Trophoblast cell (in vitro differentiated cells and primary cell): ENCODE measurements at regions not wholly inside any gene's neighbourhood (a gene's known extent, or its start where the extent isn't known, plus 50 kb on each side); places are given as distances from the start of the nearest gene placed in this dataset.

Source experiments
- DNase-seq, 2 donors: peaks; one replicate each; pipeline ENCODE4 v3.0.0-alpha.2; 2016
- H2AFZ ChIP-seq: 2 replicates; pipeline ENCODE4 v1.6.1; 2013; ENCODE audit warnings: low read length, moderate library complexity, mild to moderate bottlenecking; ENCODE audit not compliant: insufficient read depth, poor library complexity
- H2AK5ac ChIP-seq: 2 replicates; pipeline ENCODE4 v1.6.1; 2013; ENCODE audit warnings: mild to moderate bottlenecking, low read length
- H2BK120ac ChIP-seq: 2 replicates; pipeline ENCODE4 v1.6.1; 2013; ENCODE audit warnings: low read length, mild to moderate bottlenecking, moderate library complexity; ENCODE audit not compliant: insufficient read depth, poor library complexity
- H2BK12ac ChIP-seq: 2 replicates; pipeline ENCODE4 v1.6.1; 2013; ENCODE audit warnings: mild to moderate bottlenecking, low read length, moderate library complexity
- H2BK5ac ChIP-seq: 2 replicates; pipeline ENCODE4 v1.6.1; 2013; ENCODE audit warnings: low read length, low read depth, moderate library complexity, mild to moderate bottlenecking; ENCODE audit not compliant: poor library complexity
- H3K14ac ChIP-seq: 2 replicates; pipeline ENCODE4 v1.6.1; 2013; ENCODE audit warnings: mild to moderate bottlenecking, low read length
- H3K18ac ChIP-seq: 2 replicates; pipeline ENCODE4 v1.6.1; 2013; ENCODE audit warnings: mild to moderate bottlenecking, low read length
- H3K23ac ChIP-seq: 2 replicates; pipeline ENCODE4 v1.6.1; 2013; ENCODE audit warnings: low read length
- H3K27ac ChIP-seq: 2 replicates; pipeline ENCODE4 v1.5.1; 2013; ENCODE audit warnings: low read depth, mild to moderate bottlenecking, inconsistent platforms, low read length, moderate library complexity
- H3K27me3 ChIP-seq: 2 replicates; pipeline ENCODE4 v1.6.1; 2013; ENCODE audit warnings: inconsistent platforms, mild to moderate bottlenecking, low read length, moderate library complexity; ENCODE audit not compliant: insufficient read depth
- H3K36me3 ChIP-seq, 2 experiments: 1 replicate in 1 of 2; 2 replicates in 1 of 2; pipeline ENCODE4 v1.6.1; 2013; ENCODE audit warnings: low read length in 2 of 2, mild to moderate bottlenecking in 2 of 2, moderate library complexity in 1 of 2; ENCODE audit not compliant: insufficient read depth in 2 of 2, control insufficient read depth in 1 of 2
- H3K4ac ChIP-seq: 2 replicates; pipeline ENCODE4 v1.6.1; 2013; ENCODE audit warnings: low read depth, mild to moderate bottlenecking, low read length, moderate library complexity
- H3K4me1 ChIP-seq, 2 experiments: 1 replicate in 1 of 2; 2 replicates in 1 of 2; pipeline ENCODE4 v1.6.1; 2013; ENCODE audit warnings: low read length in 2 of 2, mild to moderate bottlenecking in 2 of 2, moderate library complexity in 1 of 2; ENCODE audit not compliant: insufficient read depth in 2 of 2, control insufficient read depth in 1 of 2
- H3K4me2 ChIP-seq: 2 replicates; pipeline ENCODE4 v1.6.1; 2013; ENCODE audit warnings: inconsistent platforms, mild to moderate bottlenecking, low read length, moderate library complexity
- H3K4me3 ChIP-seq: 2 replicates; pipeline ENCODE4 v1.5.1; 2013; ENCODE audit warnings: mild to moderate bottlenecking, low read depth, low read length, inconsistent platforms
- H3K79me1 ChIP-seq: one replicate; pipeline ENCODE4 v1.6.1; 2013; ENCODE audit warnings: low read length
- H3K79me2 ChIP-seq: 2 replicates; pipeline ENCODE4 v1.6.1; 2013; ENCODE audit warnings: low read length, mild to moderate bottlenecking; ENCODE audit not compliant: control insufficient read depth, insufficient read depth, poor library complexity
- H3K9ac ChIP-seq: 2 replicates; pipeline ENCODE4 v1.6.1; 2013; ENCODE audit warnings: mild to moderate bottlenecking, low read length
- H3K9me3 ChIP-seq: 2 replicates; pipeline ENCODE4 v1.6.1; 2013; ENCODE audit warnings: low read depth, mild to moderate bottlenecking, control low read depth, inconsistent platforms, low read length; ENCODE audit not compliant: insufficient read depth
- H4K12ac ChIP-seq: 2 replicates; pipeline ENCODE4 v1.6.1; 2013; ENCODE audit warnings: low read depth, mild to moderate bottlenecking, low read length, moderate library complexity
- H4K8ac ChIP-seq: 2 replicates; pipeline ENCODE4 v1.6.1; 2013; ENCODE audit warnings: low read depth, mild to moderate bottlenecking, low read length, moderate library complexity
- H4K91ac ChIP-seq: one replicate; pipeline ENCODE4 v1.6.1; 2013; ENCODE audit warnings: low read depth, mild to moderate bottlenecking, low read length, moderate library complexity
- WGBS: extraction: QIAGEN DNeasy Blood & Tissue Kit; methylation state at CpG from one replicate; pipeline ENCODE4 v1.1.7; 2013; ENCODE audit warnings: missing lambda C conversion rate; ENCODE audit not compliant: insufficient read length, insufficient coverage; ENCODE audit errors: extremely low coverage; 5-methylcytosine and 5-hydroxymethylcytosine counted together

GRCh38 chr1:54497338-54497737 is 50.7 kb upstream of the ACOT11 start:
- Histone ChIP-seq H3K27me3 (no peaks in the 10 kb centered on the region), H3K4me1 (peaks cover 31 to 33% of the 10 kb centered on the region in 2 experiments), H4K8ac (no peak overlapping the region), H4K91ac (peak overlapping the region; percentile 40), H3K18ac (no peak overlapping the region), H3K27ac (no peak overlapping the region), H3K4me2 (no peak overlapping the region), H3K4me3 (no peak overlapping the region), H3K14ac (no peak overlapping the region), H3K9me3 (peaks cover 2% of the 10 kb centered on the region), H3K79me1 (peaks cover 30% of the 10 kb centered on the region), H3K36me3 (no peaks in the 10 kb centered on the region), H2BK12ac (peak overlapping the region; percentile 63), H3K9ac (no peak overlapping the region), H3K4ac (no peak overlapping the region), H3K23ac (no peak overlapping the region), H3K79me2 (peaks cover 2% of the 10 kb centered on the region), H2BK5ac (no peak overlapping the region), H2AK5ac (no peak overlapping the region), H4K12ac (no peak overlapping the region), H2BK120ac (peak overlapping the region; percentile 54), H2AFZ (no peak overlapping the region)
- no CpG with 5 or more reads among the region's 6 CpGs for WGBS
- no peak for DNase-seq

- no CpG with 5 or more reads among the region's 7 CpGs for WGBS
- DNase-seq = no peak
- no peaks in the 10 kb centered on the region for H3K79me2 ChIP-seq
- H3K27ac ChIP-seq = no peak overlapping the region
- no peak overlapping the region for H2BK12ac ChIP-seq
- H3K23ac ChIP-seq = no peak overlapping the region
- no peak overlapping the region for H3K4me2 ChIP-seq
- H3K9ac ChIP-seq = no peak overlapping the region
- H3K36me3 ChIP-seq = no peaks in the 10 kb centered on the region
- no peak overlapping the region for H2AFZ ChIP-seq
- H2AK5ac ChIP-seq = no peak overlapping the region
- no peak overlapping the region for H4K12ac ChIP-seq
- H3K9me3 ChIP-seq = peaks cover 2% of the 10 kb centered on the region
- no peak overlapping the region for H2BK120ac ChIP-seq
- no peak overlapping the region for H2BK5ac ChIP-seq
- peaks cover 23% of the 10 kb centered on the region in 2 experiments for H3K4me1 ChIP-seq
- H4K91ac ChIP-seq = no peak overlapping the region
- H4K8ac ChIP-seq = no peak overlapping the region
- no peak overlapping the region for H3K4ac ChIP-seq
- H3K79me1 ChIP-seq = peaks cover 16% of the 10 kb centered on the region
- no peak overlapping the region for H3K14ac ChIP-seq
- no peaks in the 10 kb centered on the region for H3K27me3 ChIP-seq
- no peak overlapping the region for H3K4me3 ChIP-seq
- H3K18ac ChIP-seq = no peak overlapping the region
These were observed 52.1 kb upstream of the ACOT11 start for GRCh38 chr1:54495954-54496353.

GRCh38 chr1:54493608-54494007 is 54.4 kb upstream of the ACOT11 start:
- Histone ChIP-seq H2AK5ac (no peak overlapping the region), H4K8ac (no peak overlapping the region), H3K4me1 (peaks cover 14 to 20% of the 10 kb centered on the region in 2 experiments), H3K14ac (no peak overlapping the region), H3K79me2 (peaks cover 4% of the 10 kb centered on the region), H3K4me2 (no peak overlapping the region), H3K27me3 (no peaks in the 10 kb centered on the region), H3K4ac (no peak overlapping the region), H4K12ac (no peak overlapping the region), H3K79me1 (peaks cover 15% of the 10 kb centered on the region), H3K23ac (no peak overlapping the region), H3K9ac (no peak overlapping the region), H3K18ac (no peak overlapping the region), H3K9me3 (peaks cover 2% of the 10 kb centered on the region), H2BK120ac (no peak overlapping the region), H2AFZ (no peak overlapping the region), H2BK5ac (no peak overlapping the region), H3K27ac (no peak overlapping the region), H3K36me3 (no peaks in the 10 kb centered on the region), H4K91ac (no peak overlapping the region), H2BK12ac (no peak overlapping the region), H3K4me3 (no peak overlapping the region)
- no peak for DNase-seq
- no CpG with 5 or more reads among the region's 2 CpGs for WGBS

- no CpG with 5 or more reads among the region's 22 CpGs for WGBS
These were observed 57.4 kb upstream of the ACOT11 start for GRCh38 chr1:54490361-54491248.

More at GRCh38 chr1:54490361-54491248, 57.4 kb upstream of the ACOT11 start:
- Histone ChIP-seq H4K12ac (peak overlapping the region; percentile 8), H3K79me2 (peaks cover 4% of the 10 kb centered on the region), H3K9me3 (no peaks in the 10 kb centered on the region), H3K79me1 (peaks cover 20% of the 10 kb centered on the region), H3K14ac (peak overlapping the region; percentile 5), H3K4me3 (no peak overlapping the region), H2BK120ac (no peak overlapping the region), H3K4me2 (peak overlapping the region; percentile 27), H3K36me3 (no peaks in the 10 kb centered on the region), H3K4me1 (peaks cover 14 to 19% of the 10 kb centered on the region in 2 experiments), H2AK5ac (no peak overlapping the region), H4K91ac (peak overlapping the region; percentile 52), H3K9ac (no peak overlapping the region), H3K23ac (no peak overlapping the region), H3K27ac (no peak overlapping the region), H3K4ac (no peak overlapping the region), H3K18ac (peak overlapping the region; percentile 39), H2BK5ac (no peak overlapping the region), H2BK12ac (peak overlapping the region; percentile 33), H3K27me3 (no peaks in the 10 kb centered on the region), H2AFZ (no peak overlapping the region), H4K8ac (peak overlapping the region; percentile 31)
- no peak for DNase-seq
